Thyroid gland (tissue), 4 donors: ENCODE measurements at regions not wholly inside any gene's neighbourhood (a gene's known extent, or its start where the extent isn't known, plus 50 kb on each side); places are given as distances from the start of the nearest gene placed in this dataset.
A peak's percentile ranks its signal among the peaks of the same experiment; 100 is the strongest.

Experiments
- DNase-seq, 2 donors: peaks; one replicate each; pipeline ENCODE4 v3.0.0-alpha.2; 2019
- H3K27ac ChIP-seq, 3 donors: fragments of 200-600 bp; sonication (generic); 1 replicate in 2 of 3; 2 replicates in 1 of 3; pipeline ENCODE4 v1.5.1; 2016 to 2019; ENCODE audit warnings: mild to moderate bottlenecking in 1 of 3, moderate library complexity in 1 of 3
- H3K27me3 ChIP-seq: fragments of 200-600 bp; sonication (generic); one replicate; pipeline ENCODE4 v1.5.1; 2019
- H3K36me3 ChIP-seq, 2 donors: fragments of 200-600 bp; sonication (generic); one replicate each; pipeline ENCODE4 v1.5.1; 2016 to 2019
- H3K4me1 ChIP-seq, 2 donors: fragments of 200-600 bp; sonication (generic); one replicate each; pipeline ENCODE4 v1.5.1; 2017 to 2019
- H3K4me3 ChIP-seq, 3 donors: fragments of 200-600 bp; sonication (generic); replicated peaks in 1 of 3; 1 replicate in 2 of 3; 2 replicates in 1 of 3; pipeline ENCODE4 v1.5.1; 2016; ENCODE audit warnings: mild to moderate bottlenecking in 1 of 3
- H3K9me3 ChIP-seq: fragments of 200-600 bp; sonication (generic); one replicate; pipeline ENCODE4 v1.5.1; 2017
- CTCF ChIP-seq, 6 experiments: fragments of 200-600 bp in 3 of 6; fragments of 450-650 bp in 3 of 6; sonication (generic) in 3 of 6; IDR thresholded peaks; one replicate each; pipeline ENCODE4 v1.5.1; 2016 to 2019; ENCODE audit warnings: antibody characterized with exemption in 6 of 6, mild to moderate bottlenecking in 2 of 6, inconsistent platforms in 1 of 6, moderate library complexity in 1 of 6
- POLR2A ChIP-seq, 2 donors: fragments of 450-650 bp; IDR thresholded peaks; one replicate each; pipeline ENCODE4 v1.6.1; 2017; ENCODE audit warnings: antibody characterized with exemption in 2 of 2, mild to moderate bottlenecking in 2 of 2, moderate library complexity in 1 of 2
- WGBS, 2 donors: methylation state at CpG; one replicate each; pipeline ENCODE4 v1.1.5; 2017; 5-methylcytosine and 5-hydroxymethylcytosine counted together
- intact Hi-C: fragments of 100-400 bp; cut with DNase I; formaldehyde crosslinking; loops from one replicate; pipeline ENCODE4 v1.15.1; 2023

- H3K9me3 ChIP-seq: no peaks in the 10 kb centered on the region
- H3K27me3 ChIP-seq: no peaks in the 10 kb centered on the region
- no peak overlapping the region for H3K4me3 ChIP-seq
- DNase-seq: no peak
- peaks cover 12 to 14% of the 10 kb centered on the region in 2 donors for H3K4me1 ChIP-seq
- no peaks in the 10 kb centered on the region for H3K36me3 ChIP-seq
- 86 to 90% methylated on average over 6 of the region's 6 CpGs for WGBS, 2 donors
- TF ChIP-seq CTCF (IDR thresholded peaks at IDR 0.05) (no peak), POLR2A (IDR thresholded peaks at IDR 0.05) (no peak)
- no peak overlapping the region for H3K27ac ChIP-seq
- intact Hi-C loops: no loop called here
Observed at GRCh38 chr5:173496883-173497255, 119.6 kb downstream of the BOD1 start.

GRCh38 chr5:173496129-173496882 is 120.1 kb downstream of the BOD1 start:
- intact Hi-C loops: no loop called here
- H3K27ac ChIP-seq: no peak overlapping the region

GRCh38 chr5:173495225-173495904 is 121.1 kb downstream of the BOD1 start:
- peak in 1 of 2 donors; percentile 20 for DNase-seq
- H3K9me3 ChIP-seq: no peaks in the 10 kb centered on the region
- TF ChIP-seq CTCF (IDR thresholded peaks at IDR 0.05) (no peak), POLR2A (IDR thresholded peaks at IDR 0.05) (no peak)
- H3K36me3 ChIP-seq: no peaks in the 10 kb centered on the region
- H3K4me3 ChIP-seq: no peak overlapping the region
- peaks cover 12 to 14% of the 10 kb centered on the region in 2 donors for H3K4me1 ChIP-seq
- intact Hi-C loops: no loop called here
- no peaks in the 10 kb centered on the region for H3K27me3 ChIP-seq
- WGBS, 2 donors: 69 to 77% methylated on average over 3 of the region's 3 CpGs
- no peak overlapping the region for H3K27ac ChIP-seq

More at GRCh38 chr5:173496129-173496882, 120.1 kb downstream of the BOD1 start:
- no peaks in the 10 kb centered on the region for H3K27me3 ChIP-seq
- TF ChIP-seq CTCF (IDR thresholded peaks at IDR 0.05): no peak
- TF ChIP-seq POLR2A (IDR thresholded peaks at IDR 0.05): no peak
- H3K4me3 ChIP-seq: no peak overlapping the region
- no peaks in the 10 kb centered on the region for H3K9me3 ChIP-seq
- WGBS, 2 donors: 69 to 76% methylated on average over 9 of the region's 9 CpGs
- H3K36me3 ChIP-seq: no peaks in the 10 kb centered on the region
- no peak for DNase-seq
- H3K4me1 ChIP-seq: peaks cover 12 to 14% of the 10 kb centered on the region in 2 donors

- H3K27ac ChIP-seq: no peak overlapping the region
- intact Hi-C loops: no loop called here
Observed at GRCh38 chr5:173494446-173494845, 122.0 kb downstream of the BOD1 start.

More at GRCh38 chr5:173494446-173494845, 122.0 kb downstream of the BOD1 start:
- H3K4me3 ChIP-seq: no peak overlapping the region
- WGBS, 2 donors: 76 to 100% methylated on average over 2 of the region's 2 CpGs
- no peaks in the 10 kb centered on the region for H3K27me3 ChIP-seq
- TF ChIP-seq CTCF (IDR thresholded peaks at IDR 0.05) (no peak), POLR2A (IDR thresholded peaks at IDR 0.05) (no peak)
- no peaks in the 10 kb centered on the region for H3K9me3 ChIP-seq
- H3K36me3 ChIP-seq: no peaks in the 10 kb centered on the region
- no peak for DNase-seq
- H3K4me1 ChIP-seq: peaks cover 12% of the 10 kb centered on the region in 2 donors
